IPS DF 4.7 (cell line): ENCODE measurements at regions not wholly inside any gene's neighbourhood (a gene's known extent, or its start where the extent isn't known, plus 50 kb on each side); places are given as distances from the start of the nearest gene placed in this dataset.
"Not testable (repeated sequence)": the region's sequence is repeated elsewhere in the genome, so short reads cannot be mapped to it uniquely, and the experiment has no call there.

Source experiments
- DNase-seq: peaks from one replicate; pipeline ENCODE4 v3.0.0-alpha.2; 2013; ENCODE audit warnings: low spot score; ENCODE audit errors: extremely low read depth

- DNase-seq, result no peak
These were observed 1037.3 kb upstream of the ACO1 start for GRCh38 chr9:31347082-31347617.

GRCh38 chr9:31355159-31355882 is 1029.1 kb upstream of the ACO1 start:
- no peak for DNase-seq

GRCh38 chr9:31355965-31356364 is 1028.5 kb upstream of the ACO1 start:
- no peak for DNase-seq

GRCh38 chr9:31359071-31359470 is 1025.4 kb upstream of the ACO1 start:
- no peak for DNase-seq

DNA sequence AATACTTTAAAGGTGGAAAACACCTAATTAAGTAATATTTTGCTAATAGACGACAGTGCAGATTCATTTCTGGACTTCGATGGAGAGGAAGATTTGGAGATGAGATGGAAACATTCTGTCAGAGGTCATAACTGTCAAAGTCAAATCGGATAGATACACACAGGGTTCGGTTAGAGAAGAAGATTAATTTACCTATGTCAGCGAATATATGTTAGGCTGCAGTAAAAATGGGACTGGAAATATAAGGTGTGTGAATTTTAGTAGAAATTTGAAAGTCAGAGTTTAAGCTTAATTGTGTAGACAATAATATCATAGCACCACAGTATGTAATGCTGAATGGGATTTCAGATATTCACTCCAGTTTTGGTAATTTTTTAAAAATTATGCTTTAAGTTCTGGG is 1020.3 kb upstream of the ACO1 start:
- no peak for DNase-seq

GRCh38 chr9:31372799-31373587 is 1011.5 kb upstream of the ACO1 start:
- DNase-seq, result no peak

- no peak for DNase-seq
These were observed 1007.1 kb upstream of the ACO1 start for GRCh38 chr9:31377358-31377757.

DNA sequence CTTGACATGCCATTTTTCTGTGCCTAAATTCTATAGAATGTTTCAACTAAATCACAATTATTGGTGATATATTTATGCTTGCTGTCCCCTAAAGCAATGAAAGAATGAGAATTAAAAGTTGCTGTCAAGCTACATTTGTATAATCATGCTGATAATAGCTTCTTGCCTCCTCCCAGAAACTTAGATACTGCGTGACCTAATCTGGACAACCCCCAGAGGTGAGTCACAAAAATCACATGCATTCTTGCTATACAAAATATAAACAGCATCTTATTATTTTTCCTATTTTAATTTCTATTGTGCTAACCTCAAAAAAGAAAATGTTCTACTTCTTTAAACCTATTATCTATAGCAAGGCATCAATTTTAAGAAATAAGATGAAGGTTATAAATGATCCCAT is 995.8 kb upstream of the ACO1 start:
- no peak for DNase-seq

- DNase-seq, result no peak
These were observed 995.4 kb upstream of the ACO1 start for GRCh38 chr9:31389075-31389474.

GRCh38 chr9:31390403-31391025 is 993.9 kb upstream of the ACO1 start:
- DNase-seq, result no peak

DNA sequence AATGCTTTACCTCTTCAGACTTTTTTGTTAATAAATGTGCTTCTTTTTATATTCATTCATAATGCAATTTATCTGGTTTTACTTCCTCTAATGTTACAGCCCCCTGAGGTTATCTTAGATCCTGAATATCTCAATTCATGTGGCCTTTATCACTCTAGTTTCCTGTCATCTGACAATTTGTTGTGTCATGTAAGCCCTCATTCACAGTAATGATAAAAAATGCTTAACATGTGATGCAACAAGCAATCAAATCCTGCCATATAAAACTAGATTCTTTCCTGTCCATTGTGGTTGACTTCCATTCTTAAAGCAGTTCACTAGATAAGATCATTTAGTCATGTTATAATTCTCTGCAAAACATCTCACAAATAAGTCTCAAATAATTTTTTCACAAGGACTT is 991.2 kb upstream of the ACO1 start:
- DNase-seq, result no peak

DNA sequence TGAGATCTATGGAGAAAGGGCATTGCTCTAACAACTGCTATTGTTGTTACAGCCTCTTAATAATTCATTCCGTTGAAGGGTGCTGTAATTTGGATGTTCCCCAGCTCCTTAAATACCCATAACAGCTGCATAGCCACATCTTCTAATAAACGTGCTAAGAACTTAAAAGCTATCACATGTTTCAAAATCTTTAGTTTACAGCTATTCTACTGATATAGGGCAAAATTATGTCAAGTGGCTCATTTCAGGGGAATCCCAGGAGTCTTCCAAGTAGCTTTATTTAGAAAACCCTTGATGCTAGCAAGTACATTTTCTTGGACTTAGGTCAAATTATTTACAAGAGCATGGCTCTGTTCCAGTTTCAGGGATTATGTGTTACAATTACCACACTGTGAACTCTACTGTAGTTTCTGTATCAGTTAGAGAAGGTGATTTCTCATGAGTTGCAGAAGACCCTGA is 990.4 kb upstream of the ACO1 start:
- no peak for DNase-seq

GRCh38 chr9:31412081-31412480 is 972.4 kb upstream of the ACO1 start:
- peak; percentile 38 for DNase-seq

DNA sequence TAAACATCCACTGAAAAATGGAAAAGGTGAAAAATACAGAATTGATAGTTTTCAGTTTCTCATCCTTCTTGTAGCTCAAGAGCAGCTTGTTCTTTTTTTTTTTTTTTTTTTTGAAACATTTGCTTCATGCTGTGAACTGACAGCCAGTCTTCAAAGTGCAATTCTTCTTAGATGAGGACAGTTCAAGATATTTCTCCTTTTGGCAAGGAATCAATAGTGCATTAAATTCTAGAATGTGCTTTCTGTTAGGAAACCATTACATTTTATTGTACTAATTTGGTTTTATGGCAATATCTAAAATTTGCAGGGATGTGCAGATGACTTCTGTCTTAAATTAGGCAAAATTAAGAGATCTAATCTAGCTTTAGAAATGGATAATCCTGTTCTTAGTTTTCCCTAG is 969.3 kb upstream of the ACO1 start:
- no peak for DNase-seq

GRCh38 chr9:31418419-31418818 is 966.0 kb upstream of the ACO1 start:
- DNase-seq, result no peak

- not testable (repeated sequence) for DNase-seq
These were observed 940.6 kb upstream of the ACO1 start for GRCh38 chr9:31443630-31444457.

DNA sequence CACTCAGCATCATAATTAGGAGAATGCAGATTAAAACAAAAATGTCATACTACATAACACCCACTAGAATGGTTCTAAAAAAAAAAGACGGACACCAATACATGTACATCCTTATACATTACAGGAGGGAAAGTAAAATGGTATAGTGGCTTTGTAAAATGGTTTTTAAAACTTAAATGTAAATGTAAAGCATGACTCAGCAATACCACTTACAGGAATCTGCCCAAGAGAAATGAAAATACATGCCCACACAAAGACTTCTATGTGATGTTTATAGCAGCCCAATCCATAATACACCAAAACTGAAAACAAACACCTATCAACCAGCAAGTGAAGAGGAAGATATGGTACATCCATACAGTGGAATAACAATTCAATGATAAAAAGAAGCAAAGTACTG is 939.1 kb upstream of the ACO1 start:
- no peak for DNase-seq

- DNase-seq, result no peak
These were observed 938.5 kb upstream of the ACO1 start for GRCh38 chr9:31445960-31446359.

DNA sequence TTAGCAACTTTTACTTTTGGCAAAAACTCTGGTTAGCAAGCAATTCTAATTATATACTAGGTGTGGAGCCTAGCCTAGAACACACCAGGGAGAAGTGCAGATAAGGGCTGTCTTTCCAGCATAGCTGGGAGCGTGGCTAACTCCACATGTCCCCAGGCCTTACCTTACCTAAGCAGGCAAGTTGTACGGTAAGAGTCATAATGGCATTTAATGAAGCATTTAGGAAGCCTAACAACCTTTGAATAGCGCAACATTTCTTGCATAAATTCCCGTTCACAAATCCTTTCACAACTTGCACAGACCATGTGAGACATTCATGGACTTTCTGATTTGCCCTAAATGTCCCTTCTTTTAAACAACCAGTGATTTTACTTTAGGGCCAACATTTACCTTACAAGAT is 917.4 kb upstream of the ACO1 start:
- no peak for DNase-seq

DNA sequence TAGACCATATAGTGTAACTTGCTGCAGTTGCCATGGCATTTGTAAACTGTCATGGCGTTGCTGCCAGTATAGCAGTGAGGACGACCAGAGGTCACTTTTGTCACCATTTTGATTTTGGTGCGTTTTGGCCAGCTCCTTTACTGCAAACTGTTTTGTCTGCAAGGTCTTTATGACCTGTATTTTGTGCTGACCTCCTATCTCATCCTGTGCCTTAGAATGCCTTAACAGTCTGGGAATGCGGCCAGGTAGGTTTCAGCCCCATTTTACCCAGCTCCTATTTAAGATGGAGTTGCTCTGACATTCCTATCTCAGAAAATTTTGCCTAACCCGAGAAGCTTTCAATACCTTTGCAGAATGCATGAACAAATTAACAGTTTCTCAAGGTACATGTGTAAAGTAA is 914.4 kb upstream of the ACO1 start:
- DNase-seq, result no peak

DNA sequence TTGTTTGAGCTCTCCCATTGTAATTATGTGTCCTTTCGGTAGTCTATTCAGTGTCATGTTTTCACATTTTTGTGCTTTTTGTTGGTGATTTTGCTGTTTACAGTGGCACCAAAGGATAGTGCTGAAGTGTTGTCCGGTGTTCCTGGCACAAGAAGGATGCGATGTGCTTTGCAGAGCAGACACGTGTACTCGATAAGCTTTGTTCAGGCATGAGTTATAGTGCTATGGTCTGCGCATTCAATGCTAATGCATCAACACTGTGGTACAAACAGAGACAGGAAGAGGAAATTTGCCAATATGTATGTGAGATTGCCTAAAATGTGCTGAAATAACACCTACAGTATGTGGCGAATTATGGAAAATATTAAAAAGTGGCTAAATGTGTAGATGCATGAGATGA is 913.4 kb upstream of the ACO1 start:
- DNase-seq, result no peak
